SU-DHL-6 (cell line): ENCODE measurements at regions not wholly inside any gene's neighbourhood (a gene's known extent, or its start where the extent isn't known, plus 50 kb on each side); places are given as distances from the start of the nearest gene placed in this dataset.

Source experiments
- H2AFZ ChIP-seq: fragments of 200-600 bp; sonication (generic); 2 replicates; pipeline ENCODE4 v1.6.1; 2014; ENCODE audit warnings: low read depth, mild to moderate bottlenecking, moderate library complexity, mixed read lengths, antibody characterized with exemption, low read length; ENCODE audit not compliant: severe bottlenecking
- H3F3A ChIP-seq: fragments of 200-600 bp; shearing (Covaris generic); 2 replicates; pipeline ENCODE4 v1.6.0; 2016; ENCODE audit warnings: antibody characterized with exemption, mild to moderate bottlenecking; ENCODE audit not compliant: insufficient read depth
- H3K27ac ChIP-seq: fragments of 200-600 bp; sonication (generic); 2 replicates; pipeline ENCODE4 v1.5.1; 2016; ENCODE audit warnings: low read depth, mild to moderate bottlenecking, low read length, moderate library complexity, mixed read lengths
- H3K27me3 ChIP-seq: fragments of 200-600 bp; sonication (generic), shearing (Covaris generic); 2 replicates; pipeline ENCODE4 v1.6.0; 2014; ENCODE audit warnings: mild to moderate bottlenecking, low read length
- H3K36me3 ChIP-seq: fragments of 200-600 bp; sonication (generic); 2 replicates; pipeline ENCODE4 v1.6.1; 2014; ENCODE audit warnings: mild to moderate bottlenecking, low read length, mixed read lengths
- H3K4me2 ChIP-seq: fragments of 300-600, 200-600 bp; shearing (Covaris generic), sonication (generic); 2 replicates; pipeline ENCODE4 v1.6.0; 2014; ENCODE audit warnings: low read length, low read depth, mild to moderate bottlenecking; ENCODE audit not compliant: poor library complexity, severe bottlenecking
- H3K4me3 ChIP-seq: fragments of 200-600 bp; sonication (generic); 2 replicates; pipeline ENCODE4 v1.5.1; 2014; ENCODE audit warnings: antibody characterized with exemption, low read length, mild to moderate bottlenecking, mixed read lengths; ENCODE audit not compliant: insufficient read depth, poor library complexity, severe bottlenecking
- H3K79me2 ChIP-seq: fragments of 200-600 bp; sonication (generic); 2 replicates; pipeline ENCODE4 v1.6.1; 2014; ENCODE audit warnings: mild to moderate bottlenecking, low read length, moderate library complexity; ENCODE audit not compliant: insufficient read depth
- H3K9ac ChIP-seq: fragments of 200-600 bp; sonication (generic); 2 replicates; pipeline ENCODE4 v1.7.0; 2014; ENCODE audit warnings: mild to moderate bottlenecking, low read length
- H3K9me2 ChIP-seq: fragments of 200-600 bp; sonication (generic); replicated peaks from 2 replicates; pipeline ENCODE4 v1.6.1; 2014; ENCODE audit warnings: low read length; ENCODE audit not compliant: insufficient read depth
- H3K9me3 ChIP-seq: fragments of 200-600 bp; sonication (generic); 2 replicates; pipeline ENCODE4 v1.6.1; 2014; ENCODE audit warnings: low read length, mixed read lengths; ENCODE audit not compliant: insufficient read depth
- H4K20me1 ChIP-seq: fragments of 200-600 bp; sonication (generic); 2 replicates; pipeline ENCODE4 v1.6.1; 2014; ENCODE audit warnings: low read depth, mild to moderate bottlenecking, antibody characterized with exemption, low read length, moderate library complexity, mixed read lengths
- CTCF ChIP-seq: fragments of 200-600 bp; sonication (generic); IDR thresholded peaks from one replicate; pipeline ENCODE4 v1.5.1; 2017; ENCODE audit warnings: antibody characterized with exemption, mild to moderate bottlenecking, low read length, moderate library complexity; ENCODE audit not compliant: insufficient read depth, poor library complexity, severe bottlenecking
- EZH2phosphoT487 ChIP-seq: fragments of 200-600 bp; sonication (generic), shearing (Covaris generic); conservative IDR thresholded peaks from 2 replicates; pipeline ENCODE4 v1.6.1; 2018; ENCODE audit warnings: mild to moderate bottlenecking, antibody characterized with exemption, low read length, moderate library complexity, mixed read lengths

- Histone ChIP-seq H3K27ac (no peak overlapping the region), H3K4me3 (no peak overlapping the region), H2AFZ (no peak overlapping the region), H3K27me3 (no peaks in the 10 kb centered on the region), H3K9ac (no peak overlapping the region), H4K20me1 (no peaks in the 10 kb centered on the region), H3K79me2 (no peaks in the 10 kb centered on the region), H3F3A (no peaks in the 10 kb centered on the region), H3K4me2 (no peak overlapping the region), H3K36me3 (no peaks in the 10 kb centered on the region), H3K9me2 (no peaks in the 10 kb centered on the region), H3K9me3 (no peaks in the 10 kb centered on the region)
- TF ChIP-seq CTCF (no peak), EZH2phosphoT487 (no peak)
Observed at GRCh38 chr7:18434171-18434570, 61.4 kb upstream of the HDAC9 start.

- no peaks in the 10 kb centered on the region for H4K20me1 ChIP-seq
- no peak overlapping the region for H3K9ac ChIP-seq
- H3K27ac ChIP-seq: no peak overlapping the region
- H3K79me2 ChIP-seq: no peaks in the 10 kb centered on the region
- no peak overlapping the region for H3K4me2 ChIP-seq
- H3K9me2 ChIP-seq: no peaks in the 10 kb centered on the region
- no peaks in the 10 kb centered on the region for H3F3A ChIP-seq
- H2AFZ ChIP-seq: no peak overlapping the region
- TF ChIP-seq EZH2phosphoT487 (no peak), CTCF (no peak)
- H3K4me3 ChIP-seq: no peak overlapping the region
- H3K9me3 ChIP-seq: no peaks in the 10 kb centered on the region
- H3K27me3 ChIP-seq: no peaks in the 10 kb centered on the region
- no peaks in the 10 kb centered on the region for H3K36me3 ChIP-seq
Observed at GRCh38 chr7:18437101-18437500, 58.4 kb upstream of the HDAC9 start.

- Histone ChIP-seq H4K20me1 (no peaks in the 10 kb centered on the region), H3K79me2 (no peaks in the 10 kb centered on the region), H3K4me3 (no peak overlapping the region), H3K9ac (no peak overlapping the region), H3K36me3 (no peaks in the 10 kb centered on the region), H3K27me3 (no peaks in the 10 kb centered on the region), H3K27ac (no peak overlapping the region), H2AFZ (no peak overlapping the region), H3F3A (no peaks in the 10 kb centered on the region), H3K9me2 (no peaks in the 10 kb centered on the region), H3K4me2 (no peak overlapping the region), H3K9me3 (no peaks in the 10 kb centered on the region)
- no peak for TF ChIP-seq CTCF
- TF ChIP-seq EZH2phosphoT487: no peak
Observed at GRCh38 chr7:18440934-18441333, 54.6 kb upstream of the HDAC9 start.

GRCh38 chr7:18444826-18445225 lies 50.7 kb upstream of the HDAC9 start:
- no peak overlapping the region for H3K4me2 ChIP-seq
- no peak overlapping the region for H3K9ac ChIP-seq
- H3F3A ChIP-seq: no peaks in the 10 kb centered on the region
- no peak overlapping the region for H2AFZ ChIP-seq
- no peaks in the 10 kb centered on the region for H3K27me3 ChIP-seq
- H4K20me1 ChIP-seq: no peaks in the 10 kb centered on the region
- no peaks in the 10 kb centered on the region for H3K9me3 ChIP-seq
- H3K27ac ChIP-seq: no peak overlapping the region
- no peak for TF ChIP-seq CTCF
- no peaks in the 10 kb centered on the region for H3K36me3 ChIP-seq
- no peak overlapping the region for H3K4me3 ChIP-seq
- no peaks in the 10 kb centered on the region for H3K79me2 ChIP-seq
- no peaks in the 10 kb centered on the region for H3K9me2 ChIP-seq
